ENCODE measurements at regions not wholly inside any gene's neighbourhood (a gene's known extent, or its start where the extent isn't known, plus 50 kb on each side); places are given as distances from the start of the nearest gene placed in this dataset.

GRCh38 chr3:31013843-31014242 is 119.4 kb upstream of the GADL1 start:
- no peak overlapping the region for H3K27ac ChIP-seq (ENCODE audit: low read depth in 1 of 2, low read length in 1 of 2)
- no peaks in the 10 kb centered on the region for H3K27me3 ChIP-seq (ENCODE audit: control insufficient read depth in 2 of 2, insufficient read depth in 1 of 2, low read length in 1 of 2)
- no peak overlapping the region for H3K4me3 ChIP-seq (ENCODE audit: low read length in 2 of 2)
- DNase-seq (ENCODE audit: low read depth in 6 of 9, low spot score in 9 of 9), result peak; percentile 7 to 65 (median 25)
- no peaks in the 10 kb centered on the region for H3K36me3 ChIP-seq (ENCODE audit: control insufficient read depth in 2 of 2, insufficient read depth in 2 of 2, low read length in 1 of 2)
- H3K9me3 ChIP-seq (ENCODE audit: control insufficient read depth in 2 of 2, insufficient read depth in 1 of 2, low read length in 1 of 2), result no peaks in the 10 kb centered on the region
- H3K4me1 ChIP-seq (ENCODE audit: control insufficient read depth in 2 of 2, insufficient read depth in 2 of 2, low read length in 2 of 2), result peaks cover 2 to 5% of the 10 kb centered on the region in 2 donors

- no peak overlapping the region for H3K27ac ChIP-seq (ENCODE audit: low read depth in 1 of 2, low read length in 1 of 2)
- H3K9me3 ChIP-seq (ENCODE audit: control insufficient read depth in 2 of 2, insufficient read depth in 1 of 2, low read length in 1 of 2), result no peaks in the 10 kb centered on the region
- H3K36me3 ChIP-seq (ENCODE audit: control insufficient read depth in 2 of 2, insufficient read depth in 2 of 2, low read length in 1 of 2), result no peaks in the 10 kb centered on the region
- DNase-seq (ENCODE audit: low read depth in 6 of 9, low spot score in 9 of 9), result no peak
- no peak overlapping the region for H3K4me3 ChIP-seq (ENCODE audit: low read length in 2 of 2)
- peaks cover 2 to 5% of the 10 kb centered on the region in 2 donors for H3K4me1 ChIP-seq (ENCODE audit: control insufficient read depth in 2 of 2, insufficient read depth in 2 of 2, low read length in 2 of 2)
- 84% methylated on average over 8 of the region's 8 CpGs for whole genome bisulfite sequencing
- no peaks in the 10 kb centered on the region for H3K27me3 ChIP-seq (ENCODE audit: control insufficient read depth in 2 of 2, insufficient read depth in 1 of 2, low read length in 1 of 2)
Observed at GRCh38 chr3:31014317-31015040, 120.0 kb upstream of the GADL1 start.

GRCh38 chr3:31016196-31016595 is 121.7 kb upstream of the GADL1 start:
- no peak for DNase-seq (ENCODE audit: low read depth in 6 of 9, low spot score in 9 of 9)
- Histone ChIP-seq H3K27me3 (ENCODE audit: control insufficient read depth in 2 of 2, insufficient read depth in 1 of 2, low read length in 1 of 2) (no peaks in the 10 kb centered on the region), H3K4me1 (ENCODE audit: control insufficient read depth in 2 of 2, insufficient read depth in 2 of 2, low read length in 2 of 2) (peaks cover 2 to 5% of the 10 kb centered on the region in 2 donors), H3K36me3 (ENCODE audit: control insufficient read depth in 2 of 2, insufficient read depth in 2 of 2, low read length in 1 of 2) (no peaks in the 10 kb centered on the region), H3K27ac (ENCODE audit: low read depth in 1 of 2, low read length in 1 of 2) (no peak overlapping the region), H3K9me3 (ENCODE audit: control insufficient read depth in 2 of 2, insufficient read depth in 1 of 2, low read length in 1 of 2) (no peaks in the 10 kb centered on the region), H3K4me3 (ENCODE audit: low read length in 2 of 2) (no peak overlapping the region)
- WGBS, result 98% methylated on average over 2 of the region's 2 CpGs

- Histone ChIP-seq H3K4me3 (ENCODE audit: low read length in 2 of 2) (no peak overlapping the region), H3K27me3 (ENCODE audit: control insufficient read depth in 2 of 2, insufficient read depth in 1 of 2, low read length in 1 of 2) (no peaks in the 10 kb centered on the region), H3K36me3 (ENCODE audit: control insufficient read depth in 2 of 2, insufficient read depth in 2 of 2, low read length in 1 of 2) (no peaks in the 10 kb centered on the region), H3K9me3 (ENCODE audit: control insufficient read depth in 2 of 2, insufficient read depth in 1 of 2, low read length in 1 of 2) (no peaks in the 10 kb centered on the region), H3K4me1 (ENCODE audit: control insufficient read depth in 2 of 2, insufficient read depth in 2 of 2, low read length in 2 of 2) (no peaks in the 10 kb centered on the region), H3K27ac (ENCODE audit: low read depth in 1 of 2, low read length in 1 of 2) (no peak overlapping the region)
- DNase-seq (ENCODE audit: low read depth in 6 of 9, low spot score in 9 of 9), result no peak
Observed at GRCh38 chr3:31022716-31023115, 128.3 kb upstream of the GADL1 start.

- 98% methylated on average over 2 of the region's 2 CpGs for WGBS
- Histone ChIP-seq H3K9me3 (ENCODE audit: control insufficient read depth in 2 of 2, insufficient read depth in 1 of 2, low read length in 1 of 2) (peaks cover 0 to 1% of the 10 kb centered on the region in 2 donors), H3K27ac (ENCODE audit: low read depth in 1 of 2, low read length in 1 of 2) (no peak overlapping the region), H3K27me3 (ENCODE audit: control insufficient read depth in 2 of 2, insufficient read depth in 1 of 2, low read length in 1 of 2) (no peaks in the 10 kb centered on the region), H3K36me3 (ENCODE audit: control insufficient read depth in 2 of 2, insufficient read depth in 2 of 2, low read length in 1 of 2) (no peaks in the 10 kb centered on the region), H3K4me3 (ENCODE audit: low read length in 2 of 2) (no peak overlapping the region), H3K4me1 (ENCODE audit: control insufficient read depth in 2 of 2, insufficient read depth in 2 of 2, low read length in 2 of 2) (no peaks in the 10 kb centered on the region)
- no peak for DNase-seq (ENCODE audit: low read depth in 6 of 9, low spot score in 9 of 9)
Observed at GRCh38 chr3:31025541-31025940, 131.1 kb upstream of the GADL1 start.

- 31% methylated on average over 1 of the region's 1 CpG for WGBS
- Histone ChIP-seq H3K27ac (ENCODE audit: low read depth in 1 of 2, low read length in 1 of 2) (no peak overlapping the region), H3K4me1 (ENCODE audit: control insufficient read depth in 2 of 2, insufficient read depth in 2 of 2, low read length in 2 of 2) (no peaks in the 10 kb centered on the region), H3K9me3 (ENCODE audit: control insufficient read depth in 2 of 2, insufficient read depth in 1 of 2, low read length in 1 of 2) (peaks cover 0 to 1% of the 10 kb centered on the region in 2 donors), H3K36me3 (ENCODE audit: control insufficient read depth in 2 of 2, insufficient read depth in 2 of 2, low read length in 1 of 2) (no peaks in the 10 kb centered on the region), H3K4me3 (ENCODE audit: low read length in 2 of 2) (no peak overlapping the region), H3K27me3 (ENCODE audit: control insufficient read depth in 2 of 2, insufficient read depth in 1 of 2, low read length in 1 of 2) (no peaks in the 10 kb centered on the region)
- no peak for DNase-seq (ENCODE audit: low read depth in 6 of 9, low spot score in 9 of 9)
Observed at GRCh38 chr3:31027191-31027761, 132.8 kb upstream of the GADL1 start.

- Histone ChIP-seq H3K27me3 (ENCODE audit: control insufficient read depth in 2 of 2, insufficient read depth in 1 of 2, low read length in 1 of 2) (no peaks in the 10 kb centered on the region), H3K4me1 (ENCODE audit: control insufficient read depth in 2 of 2, insufficient read depth in 2 of 2, low read length in 2 of 2) (no peaks in the 10 kb centered on the region), H3K27ac (ENCODE audit: low read depth in 1 of 2, low read length in 1 of 2) (no peak overlapping the region), H3K4me3 (ENCODE audit: low read length in 2 of 2) (no peak overlapping the region), H3K36me3 (ENCODE audit: control insufficient read depth in 2 of 2, insufficient read depth in 2 of 2, low read length in 1 of 2) (no peaks in the 10 kb centered on the region), H3K9me3 (ENCODE audit: control insufficient read depth in 2 of 2, insufficient read depth in 1 of 2, low read length in 1 of 2) (peaks cover 0 to 1% of the 10 kb centered on the region in 2 donors)
- 98% methylated on average over 2 of the region's 2 CpGs for WGBS
- no peak for DNase-seq (ENCODE audit: low read depth in 6 of 9, low spot score in 9 of 9)
Observed at GRCh38 chr3:31027914-31028313, 133.5 kb upstream of the GADL1 start.

- no peak for DNase-seq (ENCODE audit: low read depth in 6 of 9, low spot score in 9 of 9)
- no peaks in the 10 kb centered on the region for H3K27me3 ChIP-seq (ENCODE audit: control insufficient read depth in 2 of 2, insufficient read depth in 1 of 2, low read length in 1 of 2)
- H3K4me1 ChIP-seq (ENCODE audit: control insufficient read depth in 2 of 2, insufficient read depth in 2 of 2, low read length in 2 of 2), result no peaks in the 10 kb centered on the region
- no peak overlapping the region for H3K4me3 ChIP-seq (ENCODE audit: low read length in 2 of 2)
- H3K27ac ChIP-seq (ENCODE audit: low read depth in 1 of 2, low read length in 1 of 2), result no peak overlapping the region
- WGBS, result 90% methylated on average over 1 of the region's 1 CpG
- H3K9me3 ChIP-seq (ENCODE audit: control insufficient read depth in 2 of 2, insufficient read depth in 1 of 2, low read length in 1 of 2), result peaks cover 0 to 1% of the 10 kb centered on the region in 2 donors
- no peaks in the 10 kb centered on the region for H3K36me3 ChIP-seq (ENCODE audit: control insufficient read depth in 2 of 2, insufficient read depth in 2 of 2, low read length in 1 of 2)
Observed at GRCh38 chr3:31028766-31029165, 134.3 kb upstream of the GADL1 start.

- Histone ChIP-seq H3K27ac (ENCODE audit: low read depth in 1 of 2, low read length in 1 of 2) (no peak overlapping the region), H3K4me3 (ENCODE audit: low read length in 2 of 2) (no peak overlapping the region), H3K36me3 (ENCODE audit: control insufficient read depth in 2 of 2, insufficient read depth in 2 of 2, low read length in 1 of 2) (no peaks in the 10 kb centered on the region), H3K4me1 (ENCODE audit: control insufficient read depth in 2 of 2, insufficient read depth in 2 of 2, low read length in 2 of 2) (no peaks in the 10 kb centered on the region), H3K9me3 (ENCODE audit: control insufficient read depth in 2 of 2, insufficient read depth in 1 of 2, low read length in 1 of 2) (peaks cover 0 to 1% of the 10 kb centered on the region in 2 donors), H3K27me3 (ENCODE audit: control insufficient read depth in 2 of 2, insufficient read depth in 1 of 2, low read length in 1 of 2) (no peaks in the 10 kb centered on the region)
- no peak for DNase-seq (ENCODE audit: low read depth in 6 of 9, low spot score in 9 of 9)
- WGBS, result 93% methylated on average over 3 of the region's 3 CpGs
Observed at GRCh38 chr3:31029706-31030105, 135.2 kb upstream of the GADL1 start.
